Neuronal stem cell (in vitro differentiated cells): ENCODE measurements at regions not wholly inside any gene's neighbourhood (a gene's known extent, or its start where the extent isn't known, plus 50 kb on each side); places are given as distances from the start of the nearest gene placed in this dataset.

Source experiments
- DNase-seq: peaks from one replicate; pipeline ENCODE4 v3.0.0-alpha.2; 2013; ENCODE audit warnings: low spot score
- H2AFZ ChIP-seq: one replicate; pipeline ENCODE4 v1.6.1; 2013; ENCODE audit warnings: mild to moderate bottlenecking, low read length, inconsistent platforms
- H2AK5ac ChIP-seq: 2 replicates; pipeline ENCODE4 v1.6.1; 2013; ENCODE audit warnings: low read depth, mild to moderate bottlenecking, inconsistent platforms, low read length, moderate library complexity, mixed read lengths
- H2BK120ac ChIP-seq: 2 replicates; pipeline ENCODE4 v1.6.1; 2013; ENCODE audit warnings: low read depth, mild to moderate bottlenecking, inconsistent platforms, low read length, moderate library complexity, mixed read lengths
- H2BK12ac ChIP-seq: one replicate; pipeline ENCODE4 v1.6.1; 2013; ENCODE audit warnings: low read length, inconsistent platforms
- H2BK15ac ChIP-seq: 2 replicates; pipeline ENCODE4 v1.6.1; 2013; ENCODE audit warnings: mild to moderate bottlenecking, low read length, inconsistent platforms, mixed read lengths
- H2BK5ac ChIP-seq: one replicate; pipeline ENCODE4 v1.6.1; 2013; ENCODE audit warnings: inconsistent platforms, mild to moderate bottlenecking, low read length, moderate library complexity
- H3K14ac ChIP-seq: one replicate; pipeline ENCODE4 v1.6.1; 2013; ENCODE audit warnings: low read length, inconsistent platforms
- H3K18ac ChIP-seq: 2 replicates; pipeline ENCODE4 v1.6.1; 2013; ENCODE audit warnings: low read length, inconsistent platforms
- H3K23ac ChIP-seq: 2 replicates; pipeline ENCODE4 v1.6.1; 2013; ENCODE audit warnings: low read depth, mild to moderate bottlenecking, mixed read lengths, low read length, inconsistent platforms; ENCODE audit not compliant: poor library complexity
- H3K27ac ChIP-seq: replicated peaks from 3 replicates; pipeline ENCODE4 v1.5.1; 2013; ENCODE audit warnings: low read length, inconsistent platforms
- H3K27me3 ChIP-seq, 3 experiments: 2 replicates each; pipeline ENCODE4 v1.6.1; 2013; ENCODE audit warnings: low read length in 3 of 3, mild to moderate bottlenecking in 2 of 3, inconsistent platforms in 1 of 3, low read depth in 1 of 3, mixed read lengths in 1 of 3, moderate library complexity in 1 of 3; ENCODE audit not compliant: control insufficient read depth in 3 of 3, insufficient read depth in 3 of 3
- H3K36me3 ChIP-seq, 2 donors: replicated peaks in 1 of 2; 2 replicates each; pipeline ENCODE4 v1.6.1; 2013; ENCODE audit warnings: low read length in 2 of 2; ENCODE audit not compliant: control insufficient read depth in 2 of 2, insufficient read depth in 2 of 2
- H3K4ac ChIP-seq: 2 replicates; pipeline ENCODE4 v1.6.1; 2013; ENCODE audit warnings: inconsistent platforms, mild to moderate bottlenecking, low read length, moderate library complexity
- H3K4me1 ChIP-seq, 2 donors: 1 replicate in 1 of 2; 2 replicates in 1 of 2; pipeline ENCODE4 v1.6.1; 2013; ENCODE audit warnings: low read length in 2 of 2, low read depth in 1 of 2; ENCODE audit not compliant: control insufficient read depth in 2 of 2, insufficient read depth in 1 of 2
- H3K4me2 ChIP-seq: one replicate; pipeline ENCODE4 v1.6.1; 2013; ENCODE audit warnings: mild to moderate bottlenecking, low read length, inconsistent platforms; ENCODE audit not compliant: insufficient read depth, poor library complexity, severe bottlenecking
- H3K4me3 ChIP-seq, 2 donors: 2 replicates each; pipeline ENCODE4 v1.5.1; 2013; ENCODE audit warnings: low read length in 2 of 2, mild to moderate bottlenecking in 2 of 2, inconsistent platforms in 1 of 2, moderate library complexity in 1 of 2
- H3K79me1 ChIP-seq: one replicate; pipeline ENCODE4 v1.6.1; 2013; ENCODE audit warnings: low read depth, mild to moderate bottlenecking, inconsistent platforms, low read length, moderate library complexity
- H3K9ac ChIP-seq: one replicate; pipeline ENCODE4 v1.6.1; 2013; ENCODE audit warnings: mild to moderate bottlenecking, low read depth, low read length, inconsistent platforms; ENCODE audit not compliant: poor library complexity
- H3K9me3 ChIP-seq, 2 donors: replicated peaks in 1 of 2; 2 replicates each; pipeline versions ENCODE3 to v1.6.1; 2013; ENCODE audit warnings: low read length in 2 of 2, mild to moderate bottlenecking in 2 of 2, inconsistent platforms in 1 of 2, low read depth in 1 of 2, mixed read lengths in 1 of 2, moderate library complexity in 1 of 2; ENCODE audit not compliant: control insufficient read depth in 2 of 2, insufficient read depth in 1 of 2
- H4K8ac ChIP-seq: one replicate; pipeline ENCODE4 v1.6.1; 2013; ENCODE audit warnings: low read depth, mild to moderate bottlenecking, inconsistent platforms, low read length, moderate library complexity
- H4K91ac ChIP-seq: one replicate; pipeline ENCODE4 v1.6.1; 2013; ENCODE audit warnings: low read length, low read depth, mild to moderate bottlenecking, inconsistent platforms; ENCODE audit not compliant: poor library complexity
- whole genome bisulfite sequencing, 2 donors: extraction: QIAGEN DNeasy Blood & Tissue Kit; methylation state at CpG; one replicate each; pipeline ENCODE4 v1.1.7; 2013; ENCODE audit warnings: missing lambda C conversion rate in 2 of 2, mixed read lengths in 1 of 2; ENCODE audit not compliant: insufficient read length in 2 of 2, insufficient replicate concordance in 1 of 2; ENCODE audit errors: extremely low coverage in 2 of 2; 5-methylcytosine and 5-hydroxymethylcytosine counted together

DNA sequence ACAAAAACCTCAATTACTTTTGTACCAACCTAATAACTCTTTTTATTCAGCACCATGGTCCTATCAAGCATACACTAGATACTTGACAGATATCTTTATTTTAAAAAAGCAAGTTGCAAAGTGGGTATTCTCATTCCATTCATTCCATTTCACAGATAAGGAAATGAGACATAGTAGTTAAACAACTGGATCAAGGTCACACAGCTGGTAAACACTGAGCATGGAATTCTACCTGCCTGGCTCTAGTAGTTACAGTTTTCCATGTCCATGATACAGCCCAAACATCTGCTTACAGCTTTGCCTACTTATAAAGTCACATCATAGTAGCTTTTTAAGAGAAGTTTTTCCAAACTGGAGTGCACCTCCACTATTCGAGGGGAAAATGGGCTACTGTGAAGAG is 57.1 kb upstream of the SERTM1 start:
- no peak overlapping the region for H2AFZ ChIP-seq
- no peak overlapping the region for H3K27ac ChIP-seq
- H2BK5ac ChIP-seq = no peak overlapping the region
- H3K4me1 ChIP-seq = peaks cover 0 to 4% of the 10 kb centered on the region in 2 donors
- no peak overlapping the region for H3K4me3 ChIP-seq
- H3K36me3 ChIP-seq = no peaks in the 10 kb centered on the region
- H4K8ac ChIP-seq = no peak overlapping the region
- peaks cover 0 to 9% (median 0%) of the 10 kb centered on the region in 3 experiments for H3K27me3 ChIP-seq
- H2BK120ac ChIP-seq = no peak overlapping the region
- H3K9me3 ChIP-seq = no peaks in the 10 kb centered on the region
- H3K79me1 ChIP-seq = no peaks in the 10 kb centered on the region
- H3K4ac ChIP-seq = no peak overlapping the region
- DNase-seq = no peak
- WGBS, 2 donors = no CpG with 5 or more reads among the region's 1 CpG
- H3K23ac ChIP-seq = no peak overlapping the region
- H2AK5ac ChIP-seq = no peak overlapping the region
- H3K9ac ChIP-seq = no peak overlapping the region
- no peak overlapping the region for H3K18ac ChIP-seq
- H3K14ac ChIP-seq = no peak overlapping the region
- no peak overlapping the region for H2BK12ac ChIP-seq
- no peak overlapping the region for H2BK15ac ChIP-seq
- H4K91ac ChIP-seq = no peak overlapping the region
- no peak overlapping the region for H3K4me2 ChIP-seq

DNA sequence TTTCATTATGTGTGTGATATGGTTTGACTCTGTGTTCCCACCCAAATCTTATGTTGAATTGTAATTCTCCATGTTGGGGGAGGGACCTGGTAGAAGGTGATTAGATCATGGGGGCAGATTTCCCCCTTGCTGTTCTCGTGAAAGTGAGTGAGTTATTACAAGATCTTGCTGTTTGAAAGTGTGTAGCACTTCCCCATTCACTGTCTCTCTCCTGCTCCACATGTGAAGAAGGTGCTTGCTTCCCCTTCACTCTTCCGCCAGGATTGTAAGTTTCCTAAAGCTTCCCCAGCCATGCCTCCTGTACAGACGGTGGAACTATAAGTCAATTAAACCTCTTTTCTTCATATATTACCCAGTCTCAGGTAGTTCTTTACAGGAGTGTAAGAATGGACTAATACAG is 54.3 kb upstream of the SERTM1 start:
- Histone ChIP-seq H4K8ac (no peak overlapping the region), H3K14ac (no peak overlapping the region), H2AK5ac (no peak overlapping the region), H2BK12ac (no peak overlapping the region), H3K9ac (no peak overlapping the region), H4K91ac (no peak overlapping the region), H2BK120ac (no peak overlapping the region), H3K4me1 (no peaks in the 10 kb centered on the region), H2AFZ (no peak overlapping the region), H2BK15ac (no peak overlapping the region), H3K36me3 (no peaks in the 10 kb centered on the region), H3K9me3 (no peaks in the 10 kb centered on the region), H3K23ac (no peak overlapping the region), H3K18ac (no peak overlapping the region), H3K4me3 (no peak overlapping the region), H3K27me3 (peaks cover 0 to 2% (median 0%) of the 10 kb centered on the region in 3 experiments), H2BK5ac (no peak overlapping the region), H3K79me1 (no peaks in the 10 kb centered on the region), H3K27ac (no peak overlapping the region), H3K4ac (no peak overlapping the region), H3K4me2 (no peak overlapping the region)
- DNase-seq = no peak
- WGBS, 2 donors = no CpG with 5 or more reads among the region's 3 CpGs
